ENCODE measurements at regions not wholly inside any gene's neighbourhood (a gene's known extent, or its start where the extent isn't known, plus 50 kb on each side); places are given as distances from the start of the nearest gene placed in this dataset.

DNA sequence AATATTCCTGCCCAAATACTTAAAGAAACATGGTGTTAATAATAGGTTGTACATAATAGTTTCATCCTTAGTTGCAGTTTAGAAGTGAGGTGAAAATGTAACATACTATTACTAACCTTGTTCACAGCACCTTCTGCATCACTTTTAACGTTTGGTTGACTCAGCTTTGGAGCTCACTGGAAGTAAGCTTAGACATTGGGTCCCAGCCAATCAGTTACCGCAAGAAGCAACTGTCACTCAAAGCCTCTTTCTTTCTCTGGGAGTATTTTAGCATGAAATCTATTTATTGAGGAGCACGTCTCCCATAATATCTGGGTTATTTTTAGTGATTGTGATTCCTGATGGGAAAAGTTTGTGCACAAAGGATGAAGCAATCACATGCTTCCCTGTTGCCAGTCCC is 472.6 kb downstream of the SNAPC1 start:
- Histone ChIP-seq H3K4me2 (ENCODE audit: low read length) (no peak overlapping the region), H3K4me1 (ENCODE audit: control insufficient read depth, insufficient read depth, low read length) (no peaks in the 10 kb centered on the region), H3K4me3 (ENCODE audit: low read length) (no peak overlapping the region), H3K27me3 (ENCODE audit: control insufficient read depth, insufficient read depth, low read length) (no peaks in the 10 kb centered on the region), H3K36me3 (ENCODE audit: insufficient read depth, low read length) (no peaks in the 10 kb centered on the region), H3K9ac (ENCODE audit: low read depth, low read length) (no peak overlapping the region), H3K9me3 (replicated peaks; ENCODE audit: low read length) (no peaks in the 10 kb centered on the region)

DNA sequence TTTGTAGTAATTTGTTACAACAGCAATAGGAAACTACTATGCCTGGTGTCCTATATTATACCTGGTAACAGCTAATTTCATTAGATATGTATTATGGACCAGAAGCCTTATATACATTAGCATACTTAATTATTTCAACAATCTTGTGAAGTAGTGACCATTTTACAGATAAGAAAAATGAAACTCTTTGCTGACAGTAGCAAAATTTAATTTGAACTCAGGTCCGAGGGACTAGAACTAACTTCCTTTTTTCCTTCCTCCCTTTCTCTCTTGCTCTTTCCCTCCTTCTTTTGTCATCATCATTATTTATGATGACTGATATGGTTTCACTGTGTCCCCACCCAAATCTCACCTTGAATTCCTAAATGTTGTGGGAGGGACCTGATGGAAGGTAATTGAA is 482.0 kb downstream of the SNAPC1 start:
- no peaks in the 10 kb centered on the region for H3K27me3 ChIP-seq (ENCODE audit: control insufficient read depth, insufficient read depth, low read length)
- H3K4me3 ChIP-seq (ENCODE audit: low read length) = no peak overlapping the region
- H3K9ac ChIP-seq (ENCODE audit: low read depth, low read length) = no peak overlapping the region
- no peaks in the 10 kb centered on the region for H3K9me3 ChIP-seq (replicated peaks; ENCODE audit: low read length)
- H3K4me1 ChIP-seq (ENCODE audit: control insufficient read depth, insufficient read depth, low read length) = no peaks in the 10 kb centered on the region
- H3K4me2 ChIP-seq (ENCODE audit: low read length) = no peak overlapping the region
- H3K36me3 ChIP-seq (ENCODE audit: insufficient read depth, low read length) = no peaks in the 10 kb centered on the region

DNA sequence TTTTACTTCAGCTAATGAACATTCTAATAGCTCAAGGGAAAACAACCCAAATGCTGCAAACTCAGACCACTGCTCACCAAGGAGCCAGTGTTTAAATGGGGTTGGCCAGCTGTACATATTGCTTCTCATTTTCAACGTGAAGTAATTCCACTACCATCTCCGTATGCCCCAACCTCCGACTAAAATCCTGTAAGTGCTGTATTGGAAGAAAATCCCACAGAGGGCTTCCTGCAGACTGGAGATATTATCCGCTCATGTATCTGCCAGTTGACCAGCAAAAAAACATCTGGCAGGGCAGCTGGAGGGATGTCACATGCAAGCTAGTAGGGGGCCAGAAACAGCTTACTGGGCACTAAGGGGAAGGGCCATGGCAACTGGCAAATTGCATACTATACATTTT is 485.0 kb downstream of the SNAPC1 start:
- no peaks in the 10 kb centered on the region for H3K36me3 ChIP-seq (ENCODE audit: insufficient read depth, low read length)
- no peak overlapping the region for H3K4me3 ChIP-seq (ENCODE audit: low read length)
- H3K27me3 ChIP-seq (ENCODE audit: control insufficient read depth, insufficient read depth, low read length) = no peaks in the 10 kb centered on the region

GRCh38 chr14:62251237-62251636 is 489.0 kb downstream of the SNAPC1 start:
- Histone ChIP-seq H3K9me3 (replicated peaks; ENCODE audit: low read length) (no peaks in the 10 kb centered on the region), H3K36me3 (ENCODE audit: insufficient read depth, low read length) (no peaks in the 10 kb centered on the region), H3K4me3 (ENCODE audit: low read length) (no peak overlapping the region), H3K4me1 (ENCODE audit: control insufficient read depth, insufficient read depth, low read length) (no peaks in the 10 kb centered on the region), H3K4me2 (ENCODE audit: low read length) (no peak overlapping the region), H3K27me3 (ENCODE audit: control insufficient read depth, insufficient read depth, low read length) (no peaks in the 10 kb centered on the region), H3K9ac (ENCODE audit: low read depth, low read length) (no peak overlapping the region)

More for the DNA sequence above, 485.0 kb downstream of the SNAPC1 start:
- no peaks in the 10 kb centered on the region for H3K4me1 ChIP-seq (ENCODE audit: control insufficient read depth, insufficient read depth, low read length)
- H3K9ac ChIP-seq (ENCODE audit: low read depth, low read length) = no peak overlapping the region
- H3K4me2 ChIP-seq (ENCODE audit: low read length) = no peak overlapping the region
- no peaks in the 10 kb centered on the region for H3K9me3 ChIP-seq (replicated peaks; ENCODE audit: low read length)

DNA sequence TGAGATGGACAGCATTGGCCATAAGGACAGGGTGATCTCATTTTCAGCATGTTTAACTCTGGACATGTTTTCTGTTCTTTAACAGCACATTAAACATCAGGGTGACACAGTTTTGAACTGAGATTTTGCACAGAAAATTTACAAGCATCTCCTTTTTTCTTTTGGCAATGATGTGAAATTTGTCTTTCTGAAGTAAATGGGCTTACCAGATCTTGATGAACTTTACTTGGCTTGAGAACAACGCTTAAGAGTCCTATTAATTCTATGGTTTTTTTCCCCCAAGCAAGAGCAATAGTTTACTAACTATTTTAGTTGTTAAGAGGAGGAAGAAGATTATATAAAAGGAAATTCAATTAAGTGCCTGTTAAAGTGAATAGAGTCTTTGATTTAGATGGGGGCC is 491.0 kb downstream of the SNAPC1 start:
- H3K4me3 ChIP-seq (ENCODE audit: low read length) = no peak overlapping the region
- H3K9me3 ChIP-seq (replicated peaks; ENCODE audit: low read length) = no peaks in the 10 kb centered on the region
- H3K9ac ChIP-seq (ENCODE audit: low read depth, low read length) = no peak overlapping the region
- no peaks in the 10 kb centered on the region for H3K36me3 ChIP-seq (ENCODE audit: insufficient read depth, low read length)
- no peak overlapping the region for H3K4me2 ChIP-seq (ENCODE audit: low read length)
- H3K27me3 ChIP-seq (ENCODE audit: control insufficient read depth, insufficient read depth, low read length) = peaks cover 7% of the 10 kb centered on the region
- H3K4me1 ChIP-seq (ENCODE audit: control insufficient read depth, insufficient read depth, low read length) = no peaks in the 10 kb centered on the region

DNA sequence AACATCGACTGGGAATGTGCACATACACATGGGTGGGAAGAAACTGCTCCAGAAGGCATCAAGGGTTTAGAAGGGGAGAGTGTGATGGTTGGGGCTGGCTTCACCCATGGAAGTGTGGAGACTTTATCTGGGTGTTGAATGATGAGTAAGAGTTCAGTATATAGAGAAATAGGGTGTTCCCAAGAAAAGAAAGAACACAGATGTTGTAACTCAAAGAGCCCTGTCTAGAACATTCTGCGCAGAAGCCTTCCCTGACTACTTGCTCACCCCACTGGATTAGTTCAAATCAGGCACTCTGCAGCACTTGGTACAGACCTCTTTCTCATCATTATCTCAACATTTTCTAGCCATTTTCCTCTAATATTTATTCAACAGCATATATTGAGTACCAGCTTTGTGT is 491.7 kb downstream of the SNAPC1 start:
- Histone ChIP-seq H3K36me3 (ENCODE audit: insufficient read depth, low read length) (no peaks in the 10 kb centered on the region), H3K4me2 (ENCODE audit: low read length) (no peak overlapping the region), H3K27me3 (ENCODE audit: control insufficient read depth, insufficient read depth, low read length) (peaks cover 7% of the 10 kb centered on the region), H3K9ac (ENCODE audit: low read depth, low read length) (no peak overlapping the region), H3K4me1 (ENCODE audit: control insufficient read depth, insufficient read depth, low read length) (no peaks in the 10 kb centered on the region), H3K4me3 (ENCODE audit: low read length) (no peak overlapping the region), H3K9me3 (replicated peaks; ENCODE audit: low read length) (no peaks in the 10 kb centered on the region)

DNA sequence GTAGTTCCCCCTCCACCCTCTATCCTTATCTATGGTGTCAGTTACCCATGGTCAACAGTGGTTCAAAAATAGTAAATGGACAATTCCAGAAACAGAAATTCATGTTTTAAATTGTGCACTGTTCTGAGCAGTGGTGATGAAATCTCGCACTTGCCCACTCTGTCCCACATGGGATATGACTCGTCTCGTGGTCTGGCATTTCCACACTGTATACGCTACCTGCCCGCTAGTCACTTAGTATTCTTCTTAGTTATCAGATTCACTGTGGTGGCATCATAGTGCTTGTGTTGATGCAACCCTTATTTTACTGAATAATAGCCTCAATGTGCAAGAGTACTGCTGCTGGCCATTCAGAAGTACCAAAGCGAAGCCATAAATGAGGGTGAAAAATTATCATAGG is 507.0 kb downstream of the SNAPC1 start:
- Histone ChIP-seq H3K36me3 (ENCODE audit: insufficient read depth, low read length) (no peaks in the 10 kb centered on the region), H3K9ac (ENCODE audit: low read depth, low read length) (no peak overlapping the region), H3K4me2 (ENCODE audit: low read length) (no peak overlapping the region), H3K9me3 (replicated peaks; ENCODE audit: low read length) (no peaks in the 10 kb centered on the region), H3K4me3 (ENCODE audit: low read length) (no peak overlapping the region), H3K4me1 (ENCODE audit: control insufficient read depth, insufficient read depth, low read length) (no peaks in the 10 kb centered on the region), H3K27me3 (ENCODE audit: control insufficient read depth, insufficient read depth, low read length) (no peaks in the 10 kb centered on the region)

DNA sequence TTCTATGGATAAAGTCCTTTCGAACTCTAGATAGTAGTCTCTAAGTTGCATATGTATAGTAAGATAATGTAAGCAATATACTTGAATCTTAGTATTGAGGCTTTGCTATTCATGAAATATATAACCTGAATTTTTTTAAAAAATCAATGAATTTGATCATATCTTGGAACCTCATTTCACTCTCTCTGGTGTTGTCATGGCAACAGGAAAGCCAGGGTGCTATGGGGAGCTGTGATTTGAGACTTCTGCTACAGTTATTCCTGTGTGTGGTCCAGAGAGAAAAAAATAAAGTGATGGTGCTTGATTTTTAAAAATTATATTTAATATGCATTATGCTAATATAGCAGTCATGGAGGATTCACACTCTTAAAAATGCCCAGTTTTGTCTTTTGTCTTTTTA is 508.0 kb downstream of the SNAPC1 start:
- Histone ChIP-seq H3K36me3 (ENCODE audit: insufficient read depth, low read length) (no peaks in the 10 kb centered on the region), H3K27me3 (ENCODE audit: control insufficient read depth, insufficient read depth, low read length) (no peaks in the 10 kb centered on the region), H3K9ac (ENCODE audit: low read depth, low read length) (no peak overlapping the region), H3K4me1 (ENCODE audit: control insufficient read depth, insufficient read depth, low read length) (no peaks in the 10 kb centered on the region), H3K4me3 (ENCODE audit: low read length) (no peak overlapping the region), H3K9me3 (replicated peaks; ENCODE audit: low read length) (no peaks in the 10 kb centered on the region), H3K4me2 (ENCODE audit: low read length) (no peak overlapping the region)

DNA sequence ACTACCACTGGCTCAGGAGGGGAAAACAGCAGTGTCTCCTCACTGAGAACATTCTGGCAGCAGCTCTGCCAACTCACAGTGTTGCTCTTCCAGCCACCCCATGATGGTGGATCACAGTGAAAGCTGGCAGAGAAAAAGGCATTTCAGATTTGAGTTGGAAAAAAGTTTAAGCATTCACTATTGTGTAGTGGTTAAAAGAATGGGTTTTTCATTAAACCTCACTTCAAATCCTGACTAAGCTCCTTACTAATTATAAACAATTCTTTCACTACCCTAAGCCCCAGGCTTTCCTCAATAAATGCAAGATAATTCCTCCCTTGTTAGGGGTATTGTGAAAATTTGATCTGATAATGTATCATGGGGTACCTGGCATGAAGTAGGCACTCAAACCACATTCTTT is 518.1 kb downstream of the SNAPC1 start:
- no peaks in the 10 kb centered on the region for H3K27me3 ChIP-seq (ENCODE audit: control insufficient read depth, insufficient read depth, low read length)
- no peak overlapping the region for H3K4me2 ChIP-seq (ENCODE audit: low read length)
- no peaks in the 10 kb centered on the region for H3K36me3 ChIP-seq (ENCODE audit: insufficient read depth, low read length)
- H3K4me3 ChIP-seq (ENCODE audit: low read length) = no peak overlapping the region
- H3K9me3 ChIP-seq (replicated peaks; ENCODE audit: low read length) = no peaks in the 10 kb centered on the region
- no peaks in the 10 kb centered on the region for H3K4me1 ChIP-seq (ENCODE audit: control insufficient read depth, insufficient read depth, low read length)
- no peak overlapping the region for H3K9ac ChIP-seq (ENCODE audit: low read depth, low read length)

GRCh38 chr14:62283837-62284236 is 521.6 kb downstream of the SNAPC1 start:
- H3K36me3 ChIP-seq (ENCODE audit: insufficient read depth, low read length) = no peaks in the 10 kb centered on the region
- H3K9ac ChIP-seq (ENCODE audit: low read depth, low read length) = no peak overlapping the region
- no peak overlapping the region for H3K4me2 ChIP-seq (ENCODE audit: low read length)
- H3K4me1 ChIP-seq (ENCODE audit: control insufficient read depth, insufficient read depth, low read length) = no peaks in the 10 kb centered on the region
- H3K9me3 ChIP-seq (replicated peaks; ENCODE audit: low read length) = no peaks in the 10 kb centered on the region
- no peaks in the 10 kb centered on the region for H3K27me3 ChIP-seq (ENCODE audit: control insufficient read depth, insufficient read depth, low read length)
- no peak overlapping the region for H3K4me3 ChIP-seq (ENCODE audit: low read length)

GRCh38 chr14:62289471-62289870 is 527.3 kb downstream of the SNAPC1 start:
- Histone ChIP-seq H3K4me3 (ENCODE audit: low read length) (no peak overlapping the region), H3K4me2 (ENCODE audit: low read length) (no peak overlapping the region), H3K36me3 (ENCODE audit: insufficient read depth, low read length) (no peaks in the 10 kb centered on the region), H3K9me3 (replicated peaks; ENCODE audit: low read length) (no peaks in the 10 kb centered on the region), H3K9ac (ENCODE audit: low read depth, low read length) (no peak overlapping the region), H3K27me3 (ENCODE audit: control insufficient read depth, insufficient read depth, low read length) (no peaks in the 10 kb centered on the region), H3K4me1 (ENCODE audit: control insufficient read depth, insufficient read depth, low read length) (no peaks in the 10 kb centered on the region)

GRCh38 chr14:62301080-62301479 is 538.9 kb downstream of the SNAPC1 start:
- Histone ChIP-seq H3K27me3 (ENCODE audit: control insufficient read depth, insufficient read depth, low read length) (no peaks in the 10 kb centered on the region), H3K4me2 (ENCODE audit: low read length) (no peak overlapping the region), H3K4me3 (ENCODE audit: low read length) (no peak overlapping the region), H3K4me1 (ENCODE audit: control insufficient read depth, insufficient read depth, low read length) (no peaks in the 10 kb centered on the region), H3K36me3 (ENCODE audit: insufficient read depth, low read length) (no peaks in the 10 kb centered on the region), H3K9me3 (replicated peaks; ENCODE audit: low read length) (no peaks in the 10 kb centered on the region), H3K9ac (ENCODE audit: low read depth, low read length) (no peak overlapping the region)

Data from skeletal muscle satellite cell (primary cell).